ENCODE measurements at regions not wholly inside any gene's neighbourhood (a gene's known extent, or its start where the extent isn't known, plus 50 kb on each side); places are given as distances from the start of the nearest gene placed in this dataset.

- TF ChIP-seq, protein P1, sequence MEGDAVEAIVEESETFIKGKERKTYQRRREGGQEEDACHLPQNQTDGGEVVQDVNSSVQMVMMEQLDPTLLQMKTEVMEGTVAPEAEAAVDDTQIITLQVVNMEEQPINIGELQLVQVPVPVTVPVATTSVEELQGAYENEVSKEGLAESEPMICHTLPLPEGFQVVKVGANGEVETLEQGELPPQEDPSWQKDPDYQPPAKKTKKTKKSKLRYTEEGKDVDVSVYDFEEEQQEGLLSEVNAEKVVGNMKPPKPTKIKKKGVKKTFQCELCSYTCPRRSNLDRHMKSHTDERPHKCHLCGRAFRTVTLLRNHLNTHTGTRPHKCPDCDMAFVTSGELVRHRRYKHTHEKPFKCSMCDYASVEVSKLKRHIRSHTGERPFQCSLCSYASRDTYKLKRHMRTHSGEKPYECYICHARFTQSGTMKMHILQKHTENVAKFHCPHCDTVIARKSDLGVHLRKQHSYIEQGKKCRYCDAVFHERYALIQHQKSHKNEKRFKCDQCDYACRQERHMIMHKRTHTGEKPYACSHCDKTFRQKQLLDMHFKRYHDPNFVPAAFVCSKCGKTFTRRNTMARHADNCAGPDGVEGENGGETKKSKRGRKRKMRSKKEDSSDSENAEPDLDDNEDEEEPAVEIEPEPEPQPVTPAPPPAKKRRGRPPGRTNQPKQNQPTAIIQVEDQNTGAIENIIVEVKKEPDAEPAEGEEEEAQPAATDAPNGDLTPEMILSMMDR (IDR thresholded peaks at IDR 0.05 in 2 of 3, conservative IDR thresholded peaks at IDR 0.05 in 1 of 3; ENCODE audit: borderline replicate concordance in 1 of 3, insufficient read depth in 1 of 3, low read depth in 2 of 3, low read length in 2 of 3): no peak
- TF ChIP-seq REST (IDR thresholded peaks at IDR 0.05; ENCODE audit: low read depth): no peak
Observed at GRCh38 chr3:65126527-65127410, 439.0 kb upstream of the ADAMTS9 start.
